Epithelial cell of prostate (primary cell): ENCODE measurements at regions not wholly inside any gene's neighbourhood (a gene's known extent, or its start where the extent isn't known, plus 50 kb on each side); places are given as distances from the start of the nearest gene placed in this dataset.

Experiments used
- DNase-seq: peaks from one replicate; pipeline ENCODE4 v3.0.0-alpha.2; 2011; ENCODE audit warnings: low read depth, low spot score
- H3K27ac ChIP-seq: fragments of 450-650 bp; 2 replicates; pipeline ENCODE4 v1.5.1; 2017; ENCODE audit warnings: mild to moderate bottlenecking

- DNase-seq = no peak
- no peak overlapping the region for H3K27ac ChIP-seq
Measured at GRCh38 chr13:22235950-22236290, 565.0 kb downstream of the FGF9 start.

GRCh38 chr13:22238269-22238668, 567.4 kb downstream of the FGF9 start:
- H3K27ac ChIP-seq = no peak overlapping the region
- DNase-seq = no peak

- H3K27ac ChIP-seq = no peak overlapping the region
- no peak for DNase-seq
Measured at GRCh38 chr13:22240716-22241115, 569.8 kb downstream of the FGF9 start.

- H3K27ac ChIP-seq = no peak overlapping the region
- DNase-seq = no peak
Measured at GRCh38 chr13:22243469-22244163, 572.7 kb downstream of the FGF9 start.

- DNase-seq = no peak
- no peak overlapping the region for H3K27ac ChIP-seq
Measured at GRCh38 chr13:22252281-22252830, 581.5 kb downstream of the FGF9 start.

GRCh38 chr13:22253107-22253506, 582.2 kb downstream of the FGF9 start:
- DNase-seq = no peak
- H3K27ac ChIP-seq = no peak overlapping the region

- H3K27ac ChIP-seq = no peak overlapping the region
- DNase-seq = no peak
Measured at GRCh38 chr13:22256111-22256639, 585.3 kb downstream of the FGF9 start.

GRCh38 chr13:22262001-22262885, 591.4 kb downstream of the FGF9 start:
- no peak for DNase-seq
- H3K27ac ChIP-seq = no peak overlapping the region

GRCh38 chr13:22263185-22263584, 592.3 kb downstream of the FGF9 start:
- H3K27ac ChIP-seq = no peak overlapping the region
- DNase-seq = no peak

- no peak overlapping the region for H3K27ac ChIP-seq
- DNase-seq = no peak
Measured at GRCh38 chr13:22265563-22265962, 594.7 kb downstream of the FGF9 start.

- no peak overlapping the region for H3K27ac ChIP-seq
- no peak for DNase-seq
Measured at GRCh38 chr13:22270881-22271280, 600.0 kb downstream of the FGF9 start.

GRCh38 chr13:22271903-22272302, 601.0 kb downstream of the FGF9 start:
- DNase-seq = no peak
- H3K27ac ChIP-seq = no peak overlapping the region

GRCh38 chr13:22275393-22275792, 604.5 kb downstream of the FGF9 start:
- DNase-seq = no peak
- H3K27ac ChIP-seq = no peak overlapping the region

GRCh38 chr13:22276616-22277015, 605.7 kb downstream of the FGF9 start:
- no peak for DNase-seq
- H3K27ac ChIP-seq = no peak overlapping the region

- no peak for DNase-seq
- no peak overlapping the region for H3K27ac ChIP-seq
Measured at GRCh38 chr13:22278336-22278929, 607.6 kb downstream of the FGF9 start.

- DNase-seq = no peak
- no peak overlapping the region for H3K27ac ChIP-seq
Measured at GRCh38 chr13:22285867-22286266, 615.0 kb downstream of the FGF9 start.

- no peak for DNase-seq
- H3K27ac ChIP-seq = no peak overlapping the region
Measured at GRCh38 chr13:22286338-22286737, 615.5 kb downstream of the FGF9 start.

GRCh38 chr13:22287343-22287920, 616.6 kb downstream of the FGF9 start:
- H3K27ac ChIP-seq = no peak overlapping the region
- no peak for DNase-seq

- DNase-seq = no peak
- no peak overlapping the region for H3K27ac ChIP-seq
Measured at GRCh38 chr13:22288496-22288895, 617.6 kb downstream of the FGF9 start.

GRCh38 chr13:22289711-22290110, 618.8 kb downstream of the FGF9 start:
- no peak overlapping the region for H3K27ac ChIP-seq

More at GRCh38 chr13:22289711-22290110, 618.8 kb downstream of the FGF9 start:
- DNase-seq = no peak
